ENCODE measurements at regions not wholly inside any gene's neighbourhood (a gene's known extent, or its start where the extent isn't known, plus 50 kb on each side); places are given as distances from the start of the nearest gene placed in this dataset.

DNA sequence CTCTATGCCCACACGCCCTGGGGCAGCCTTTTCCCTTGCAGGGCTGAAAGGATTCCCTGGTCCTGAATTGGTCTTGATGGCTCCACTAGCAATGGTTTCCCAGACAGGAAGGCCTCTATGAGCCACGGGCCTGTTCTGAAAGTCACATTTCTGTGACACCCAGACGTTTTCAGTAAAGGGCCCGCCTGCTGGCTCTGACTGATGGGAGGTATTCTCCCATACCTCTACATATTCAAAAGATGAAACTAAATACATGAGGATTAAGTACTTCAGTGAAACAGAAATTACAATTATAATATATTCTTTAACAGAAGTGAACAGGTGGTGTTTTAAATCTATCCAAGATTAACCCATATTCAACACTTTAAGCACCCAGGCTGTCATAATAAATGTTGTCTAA, 629.8 kb downstream of the CDH26 start:
- Histone ChIP-seq H3K9me3 (ENCODE audit: control insufficient read depth in 1 of 2, insufficient read depth in 1 of 2, low read length in 2 of 2) (peaks cover 0 to 3% of the 10 kb centered on the region in 2 experiments), H3K27me3 (ENCODE audit: control insufficient read depth in 1 of 2, insufficient read depth in 2 of 2, low read length in 2 of 2) (peaks cover 0 to 5% of the 10 kb centered on the region in 2 experiments), H3K36me3 (ENCODE audit: insufficient read depth, low read length) (no peaks in the 10 kb centered on the region), H3K27ac (ENCODE audit: low read depth in 1 of 2, low read length in 2 of 2) (no peak overlapping the region), H3K4me1 (ENCODE audit: insufficient read depth, low read length) (no peaks in the 10 kb centered on the region), H3K4me3 (ENCODE audit: low read length) (no peak overlapping the region)
- POLR2A ChIA-PET = no interaction called here
- CTCF ChIA-PET = no interaction called here
- no peaks in the 10 kb centered on the region for H3K9me3 Mint-ChIP-seq
- intact Hi-C loops (cut with DNase I, micrococcal nuclease) = no loop called here
- H3K27ac Mint-ChIP-seq = no peak overlapping the region
- H3K4me1 Mint-ChIP-seq (ENCODE audit: low read depth) = no peaks in the 10 kb centered on the region
- no peak overlapping the region for H3K4me3 Mint-ChIP-seq
- H3K36me3 Mint-ChIP-seq (ENCODE audit: low read depth) = no peaks in the 10 kb centered on the region
- peaks cover 12% of the 10 kb centered on the region for H3K27me3 Mint-ChIP-seq
- ATAC-seq (ENCODE audit: poor library complexity) = no peak
- TF ChIP-seq, protein P1, sequence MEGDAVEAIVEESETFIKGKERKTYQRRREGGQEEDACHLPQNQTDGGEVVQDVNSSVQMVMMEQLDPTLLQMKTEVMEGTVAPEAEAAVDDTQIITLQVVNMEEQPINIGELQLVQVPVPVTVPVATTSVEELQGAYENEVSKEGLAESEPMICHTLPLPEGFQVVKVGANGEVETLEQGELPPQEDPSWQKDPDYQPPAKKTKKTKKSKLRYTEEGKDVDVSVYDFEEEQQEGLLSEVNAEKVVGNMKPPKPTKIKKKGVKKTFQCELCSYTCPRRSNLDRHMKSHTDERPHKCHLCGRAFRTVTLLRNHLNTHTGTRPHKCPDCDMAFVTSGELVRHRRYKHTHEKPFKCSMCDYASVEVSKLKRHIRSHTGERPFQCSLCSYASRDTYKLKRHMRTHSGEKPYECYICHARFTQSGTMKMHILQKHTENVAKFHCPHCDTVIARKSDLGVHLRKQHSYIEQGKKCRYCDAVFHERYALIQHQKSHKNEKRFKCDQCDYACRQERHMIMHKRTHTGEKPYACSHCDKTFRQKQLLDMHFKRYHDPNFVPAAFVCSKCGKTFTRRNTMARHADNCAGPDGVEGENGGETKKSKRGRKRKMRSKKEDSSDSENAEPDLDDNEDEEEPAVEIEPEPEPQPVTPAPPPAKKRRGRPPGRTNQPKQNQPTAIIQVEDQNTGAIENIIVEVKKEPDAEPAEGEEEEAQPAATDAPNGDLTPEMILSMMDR (IDR thresholded peaks at IDR 0.05) = no peak
- DNase-seq = no peak

GRCh38 chr20:60589623-60590022, 631.4 kb downstream of the CDH26 start:
- Histone ChIP-seq H3K9me3 (ENCODE audit: control insufficient read depth in 1 of 2, insufficient read depth in 1 of 2, low read length in 2 of 2) (peaks cover 0 to 3% of the 10 kb centered on the region in 2 experiments), H3K4me3 (ENCODE audit: low read length) (no peak overlapping the region), H3K27ac (ENCODE audit: low read depth in 1 of 2, low read length in 2 of 2) (no peak overlapping the region), H3K4me1 (ENCODE audit: insufficient read depth, low read length) (no peaks in the 10 kb centered on the region), H3K27me3 (ENCODE audit: control insufficient read depth in 1 of 2, insufficient read depth in 2 of 2, low read length in 2 of 2) (no peaks in the 10 kb centered on the region), H3K36me3 (ENCODE audit: insufficient read depth, low read length) (no peaks in the 10 kb centered on the region)
- Mint-ChIP-seq H3K4me1 (ENCODE audit: low read depth) (no peaks in the 10 kb centered on the region), H3K9me3 (no peaks in the 10 kb centered on the region), H3K27me3 (peaks cover 7% of the 10 kb centered on the region), H3K4me3 (no peak overlapping the region), H3K36me3 (ENCODE audit: low read depth) (no peaks in the 10 kb centered on the region), H3K27ac (no peak overlapping the region)
- CTCF ChIA-PET = no interaction called here
- intact Hi-C loops (cut with DNase I, micrococcal nuclease) = no loop called here
- ATAC-seq (ENCODE audit: poor library complexity) (no peak), DNase-seq (no peak)
- POLR2A ChIA-PET = no interaction called here
- TF ChIP-seq, protein P1 (IDR thresholded peaks at IDR 0.05) = no peak

GRCh38 chr20:60591172-60591799, 633.1 kb downstream of the CDH26 start:
- Histone ChIP-seq H3K4me3 (ENCODE audit: low read length) (no peak overlapping the region), H3K4me1 (ENCODE audit: insufficient read depth, low read length) (no peaks in the 10 kb centered on the region), H3K27me3 (ENCODE audit: control insufficient read depth in 1 of 2, insufficient read depth in 2 of 2, low read length in 2 of 2) (no peaks in the 10 kb centered on the region), H3K9me3 (ENCODE audit: control insufficient read depth in 1 of 2, insufficient read depth in 1 of 2, low read length in 2 of 2) (peaks cover 0 to 3% of the 10 kb centered on the region in 2 experiments), H3K27ac (ENCODE audit: low read depth in 1 of 2, low read length in 2 of 2) (no peak overlapping the region), H3K36me3 (ENCODE audit: insufficient read depth, low read length) (no peaks in the 10 kb centered on the region)
- Mint-ChIP-seq H3K27ac (no peak overlapping the region), H3K4me1 (ENCODE audit: low read depth) (no peaks in the 10 kb centered on the region), H3K4me3 (no peak overlapping the region), H3K27me3 (peaks cover 7% of the 10 kb centered on the region), H3K9me3 (no peaks in the 10 kb centered on the region), H3K36me3 (ENCODE audit: low read depth) (no peaks in the 10 kb centered on the region)
- ATAC-seq (ENCODE audit: poor library complexity) (no peak), DNase-seq (no peak)
- CTCF ChIA-PET = no interaction called here
- TF ChIP-seq, protein P1 (IDR thresholded peaks at IDR 0.05) = no peak
- POLR2A ChIA-PET = no interaction called here
- intact Hi-C loops (cut with DNase I, micrococcal nuclease) = no loop called here

Measured in CD4-positive, alpha-beta T cell (primary cell).